NCI-H1436 (cell line): ENCODE measurements at regions not wholly inside any gene's neighbourhood (a gene's known extent, or its start where the extent isn't known, plus 50 kb on each side); places are given as distances from the start of the nearest gene placed in this dataset.

Experiments
- DNase-seq: peaks from one replicate; lab custom pipeline; 2025; lab: John Stamatoyannopoulos, UW

DNA sequence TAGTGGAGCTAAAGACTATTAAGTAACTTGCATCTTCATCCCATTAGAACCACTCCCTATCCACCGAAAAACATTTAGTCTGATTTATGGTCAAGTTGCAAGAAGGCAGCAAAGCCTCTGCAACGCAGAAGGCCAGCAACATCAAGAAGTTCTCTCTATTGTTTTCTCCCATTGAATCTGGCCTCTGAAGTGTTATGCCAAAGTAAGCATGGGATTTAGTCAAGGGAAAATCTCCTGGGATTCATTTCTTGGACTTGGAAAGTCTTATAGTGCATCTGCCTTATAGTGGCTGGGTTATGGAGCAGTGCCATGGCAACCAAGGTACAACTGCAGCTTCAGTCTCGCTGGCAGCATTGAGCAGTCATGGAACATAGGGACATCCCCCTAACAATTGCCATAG lies 87.7 kb upstream of the KRR1 start:
- DNase-seq: no peak

DNA sequence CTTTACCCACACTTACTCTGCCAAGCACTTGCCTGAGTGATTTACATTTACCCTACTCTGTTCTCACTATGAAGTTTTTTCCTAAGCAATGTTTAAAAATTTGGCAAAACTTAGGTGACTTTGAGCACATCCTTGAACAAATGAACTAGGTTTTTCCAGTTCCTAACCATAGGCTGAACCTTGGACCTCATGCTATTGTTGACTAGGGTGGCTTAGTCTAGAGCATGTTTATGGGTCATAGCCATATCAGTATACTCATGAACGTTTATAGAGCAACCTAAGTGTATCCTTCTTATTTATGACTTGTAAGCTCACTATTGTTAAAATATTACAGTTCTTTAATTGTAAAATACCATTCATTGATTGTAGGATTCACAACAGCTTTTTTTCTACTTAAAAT lies 85.0 kb upstream of the KRR1 start:
- DNase-seq: no peak

DNA sequence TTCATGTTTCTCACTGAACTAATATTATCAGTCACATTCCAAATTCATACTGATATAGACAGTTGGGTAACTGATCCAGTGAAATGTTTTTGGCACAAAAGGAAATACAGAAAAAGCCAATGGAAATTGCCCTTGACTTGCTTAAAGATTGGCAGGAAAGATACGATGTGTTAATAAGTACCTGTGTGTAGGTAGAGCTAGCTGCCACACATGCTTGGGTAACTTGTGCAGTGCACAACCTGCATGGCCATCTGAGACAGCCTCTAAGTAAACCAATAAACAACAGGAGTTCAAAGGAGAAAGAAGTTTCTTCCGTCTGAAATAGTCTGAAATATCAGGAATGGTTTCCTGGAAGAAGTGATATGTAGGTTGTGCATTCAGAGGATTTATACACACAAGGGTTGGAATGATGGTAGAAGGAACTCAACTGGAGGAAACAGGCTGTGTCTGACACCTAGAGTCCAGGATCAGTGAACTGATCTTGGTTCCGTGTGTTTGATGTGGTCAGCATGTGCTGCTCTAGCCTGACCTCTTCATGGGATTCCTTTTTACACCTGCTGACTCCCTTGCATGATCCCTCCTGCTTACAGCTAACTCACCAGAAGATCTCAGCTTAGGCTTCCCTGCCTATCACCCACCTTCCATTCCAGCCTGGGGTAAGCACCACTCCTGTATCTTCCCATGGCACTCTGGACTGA lies 81.4 kb upstream of the KRR1 start:
- DNase-seq: no peak

DNA sequence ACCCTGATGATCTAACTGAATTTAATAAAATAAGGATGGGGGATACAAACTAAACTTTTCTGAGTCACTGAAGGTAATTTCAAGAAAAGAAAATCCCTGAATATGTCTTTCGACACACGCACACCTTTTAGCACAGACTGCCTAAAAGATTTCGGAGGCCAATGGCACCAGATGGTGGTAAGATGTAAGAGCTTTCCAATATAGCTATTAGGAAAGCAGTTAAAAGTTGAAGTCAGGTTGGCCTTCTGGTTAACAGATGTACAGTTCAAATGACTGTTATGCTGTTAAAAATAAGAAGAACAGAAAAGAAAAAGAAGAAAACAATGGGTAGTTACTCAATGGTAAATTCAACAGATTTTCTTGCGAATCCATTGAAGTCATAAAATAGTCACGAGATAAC lies 80.7 kb upstream of the KRR1 start:
- no peak for DNase-seq

DNA sequence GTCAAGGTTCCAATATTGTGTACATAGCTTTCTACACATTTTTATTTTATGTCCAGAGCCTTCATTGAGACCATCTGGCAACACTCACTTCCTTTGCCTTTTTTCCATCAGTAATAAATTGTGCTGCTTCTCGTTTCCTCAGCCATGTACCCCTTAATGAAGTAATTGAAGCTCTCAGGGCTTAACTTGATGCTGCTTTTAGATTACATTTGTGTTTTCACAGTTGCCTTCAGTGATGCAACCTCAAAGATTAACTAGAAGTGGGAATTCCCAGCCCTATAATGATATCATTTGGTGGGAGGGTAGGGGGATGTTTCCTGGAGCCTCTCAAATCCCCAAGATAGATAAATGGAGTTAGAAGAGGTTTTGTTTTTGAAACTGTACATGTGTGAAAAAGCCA lies 80.2 kb upstream of the KRR1 start:
- no peak for DNase-seq

DNA sequence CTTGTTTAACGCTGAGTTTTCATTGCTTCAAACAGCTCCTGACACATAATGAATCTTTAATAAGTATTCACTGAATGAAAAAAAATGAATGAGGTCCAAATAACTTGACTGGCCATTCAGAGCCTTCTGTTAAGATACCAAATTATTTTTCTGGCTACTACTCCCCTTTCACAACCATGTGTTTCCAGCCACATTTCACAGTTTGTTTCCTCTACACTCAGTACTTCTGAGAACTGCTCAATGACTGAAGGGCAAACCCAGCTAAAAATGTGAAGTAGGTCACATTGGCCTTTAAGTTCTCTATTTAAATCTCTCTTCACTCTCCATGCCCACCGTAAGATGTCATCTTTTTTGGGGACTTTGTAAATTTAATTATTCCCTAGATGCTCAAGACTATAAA lies 78.4 kb upstream of the KRR1 start:
- no peak for DNase-seq

DNA sequence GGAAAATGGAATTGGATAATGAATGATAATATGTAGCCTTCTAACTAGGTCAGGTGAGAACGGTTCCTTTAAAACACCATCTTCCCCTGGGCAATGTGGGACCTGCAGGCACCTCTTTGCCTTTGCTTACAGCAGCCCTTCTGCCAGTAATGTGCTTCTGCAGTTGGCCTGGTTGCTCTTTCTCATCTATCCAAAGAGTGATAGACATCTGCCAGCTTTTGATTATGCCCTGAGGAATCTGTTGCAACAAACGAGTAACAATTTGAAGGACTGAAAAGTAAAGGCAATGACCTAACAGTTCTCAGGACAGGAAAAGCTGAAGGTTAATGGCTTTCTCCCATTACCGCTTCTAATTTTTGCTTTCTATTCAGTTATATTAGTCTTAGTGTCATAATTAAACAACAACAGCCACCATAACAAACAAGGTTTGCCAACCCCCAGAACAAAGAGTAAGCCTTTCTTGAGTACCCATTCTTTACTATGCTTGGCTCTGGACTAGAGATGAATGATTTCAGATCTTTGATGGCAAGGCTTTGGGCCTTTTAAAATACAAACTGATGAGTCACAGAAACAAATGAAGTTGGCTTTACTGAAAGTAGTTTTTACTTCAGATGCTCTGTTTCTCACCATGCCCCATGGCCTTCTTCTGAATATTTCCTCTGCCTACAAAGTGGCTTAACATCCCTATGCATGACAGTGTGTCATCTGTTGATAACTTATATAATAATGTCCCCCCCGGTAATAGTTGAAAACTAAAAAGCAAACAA lies 76.1 kb upstream of the KRR1 start:
- DNase-seq: no peak

DNA sequence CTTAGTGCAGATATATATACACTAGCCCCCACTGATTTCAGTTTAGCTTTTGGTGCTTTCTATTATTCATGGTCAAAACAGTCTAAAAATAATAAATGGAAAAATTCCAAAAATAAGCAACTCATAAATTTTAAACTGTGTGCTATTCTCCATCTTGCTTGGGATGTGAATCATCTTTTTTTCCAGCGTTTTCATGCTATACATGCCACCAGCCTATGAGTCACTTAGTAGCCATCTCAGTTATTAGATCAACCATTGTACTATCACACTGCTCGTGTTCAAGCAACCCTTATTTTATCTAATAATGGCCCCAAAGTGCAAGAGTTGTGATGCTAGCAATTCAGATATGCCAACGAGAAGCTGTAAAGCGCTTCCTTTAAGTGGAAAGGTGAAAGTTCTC lies 73.9 kb upstream of the KRR1 start:
- no peak for DNase-seq

DNA sequence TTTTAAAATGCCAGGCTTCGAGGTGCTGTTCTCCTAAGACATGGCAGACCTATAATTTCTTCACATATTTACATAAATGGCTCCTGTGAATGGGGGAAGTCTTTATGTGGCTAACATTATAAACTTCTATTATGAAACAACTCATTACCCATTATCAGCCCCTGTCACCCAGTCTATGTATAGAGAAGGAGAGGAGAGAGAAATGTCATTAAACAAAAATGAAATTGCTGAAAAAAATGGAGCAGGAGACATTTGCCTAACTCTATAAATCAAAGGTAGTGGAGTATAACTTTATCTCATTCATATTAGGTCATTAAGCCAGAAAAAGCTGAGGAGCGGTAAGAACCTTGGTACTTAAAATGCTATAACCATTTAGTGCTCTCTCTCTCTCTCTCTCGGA lies 71.9 kb upstream of the KRR1 start:
- no peak for DNase-seq

DNA sequence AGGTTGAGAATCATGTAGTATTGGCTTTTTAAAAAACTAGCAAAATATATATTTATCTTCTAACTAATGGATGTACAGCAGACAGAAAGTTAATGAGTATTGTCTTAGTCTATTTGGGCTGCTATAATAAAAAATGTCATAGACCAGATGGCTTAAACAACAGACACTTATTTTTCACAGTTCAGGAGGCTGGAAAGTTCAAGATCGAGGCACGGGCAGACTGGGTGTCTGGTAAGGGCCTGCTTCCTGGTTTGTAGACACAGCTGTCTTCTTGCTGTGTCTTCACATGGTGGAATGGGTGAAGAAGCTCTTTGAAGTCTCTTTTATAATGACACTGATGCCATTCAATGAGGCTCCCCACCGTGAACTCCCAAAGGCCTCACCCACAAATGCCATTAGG lies 70.1 kb upstream of the KRR1 start:
- no peak for DNase-seq

DNA sequence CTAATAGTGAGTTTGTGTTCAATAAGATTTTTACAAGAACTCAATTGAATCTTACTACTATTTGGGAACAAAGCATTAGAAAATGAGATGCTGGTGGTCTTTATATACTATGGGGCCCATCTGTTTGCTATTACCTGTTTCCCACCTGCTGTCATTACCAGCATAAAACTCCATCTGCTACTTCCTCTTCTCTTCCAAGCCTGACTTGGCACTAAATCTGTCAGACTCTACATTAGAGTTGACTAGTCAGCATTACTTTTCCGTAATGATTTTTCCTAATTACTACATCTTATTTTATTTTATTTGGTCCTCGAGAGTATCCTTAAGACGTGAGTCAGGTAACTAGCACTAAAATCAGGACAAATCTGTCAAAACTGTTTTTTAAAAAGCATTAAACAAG lies 68.1 kb upstream of the KRR1 start:
- no peak for DNase-seq

DNA sequence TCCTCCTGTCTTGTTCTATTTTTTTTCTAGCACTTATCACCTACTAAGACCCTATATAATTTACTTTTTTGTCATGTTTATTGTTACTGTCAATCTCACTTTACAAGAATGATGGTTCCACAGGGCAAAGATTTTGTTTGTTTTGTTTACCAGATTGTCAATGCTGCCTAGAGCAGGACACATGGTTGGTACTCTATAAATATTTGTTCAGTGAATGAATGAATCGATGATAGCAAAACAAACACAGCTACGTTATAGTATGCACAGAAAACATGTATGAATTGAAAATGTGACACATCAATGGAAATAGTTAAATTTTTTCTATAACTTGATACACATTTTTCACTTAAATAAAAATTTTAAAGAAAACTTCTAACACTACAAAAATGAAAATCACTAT lies 67.1 kb upstream of the KRR1 start:
- DNase-seq: no peak

DNA sequence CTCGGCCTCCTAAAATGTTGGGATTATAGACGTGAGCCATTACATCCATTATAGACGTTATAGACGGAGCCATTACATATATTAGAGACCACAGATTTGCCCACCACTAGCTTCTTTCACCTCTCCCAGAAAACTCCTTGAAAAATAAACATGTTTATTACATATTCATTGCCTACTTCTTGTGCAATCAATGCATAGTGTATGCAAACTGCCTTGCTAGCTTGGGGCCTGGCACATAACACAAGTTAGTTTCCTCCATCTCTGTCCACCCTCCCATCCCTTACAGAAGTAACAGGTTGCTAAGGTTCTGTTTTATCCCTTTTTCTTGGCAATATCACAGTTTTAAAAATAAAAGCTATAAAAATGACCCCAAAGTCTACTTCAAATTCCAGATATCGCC lies 66.4 kb upstream of the KRR1 start:
- no peak for DNase-seq

DNA sequence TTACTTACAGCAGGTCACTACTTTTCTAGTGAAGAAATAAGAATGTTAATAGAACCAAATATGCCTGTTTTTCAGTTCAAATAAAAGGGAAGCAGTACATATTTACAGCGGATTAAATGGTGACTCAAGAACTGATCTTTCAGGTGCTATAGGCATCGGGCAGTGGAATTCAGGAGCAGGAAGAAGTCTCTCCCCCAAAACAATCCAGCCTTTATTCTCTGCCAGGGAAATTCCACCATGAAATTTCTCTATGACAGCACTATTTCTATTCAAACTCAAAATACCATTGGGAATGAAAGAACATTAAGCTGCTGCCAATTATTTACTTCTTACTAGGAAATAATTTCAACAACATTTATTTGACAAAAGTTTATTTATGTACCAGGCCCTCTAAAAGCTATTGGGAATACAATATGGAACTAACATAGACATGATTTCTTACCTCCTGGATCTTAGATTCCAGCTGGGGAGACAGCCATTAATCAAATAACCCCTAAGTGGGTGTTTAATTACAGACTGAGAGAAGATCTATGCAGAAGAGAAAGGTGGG lies 60.3 kb upstream of the KRR1 start:
- no peak for DNase-seq

DNA sequence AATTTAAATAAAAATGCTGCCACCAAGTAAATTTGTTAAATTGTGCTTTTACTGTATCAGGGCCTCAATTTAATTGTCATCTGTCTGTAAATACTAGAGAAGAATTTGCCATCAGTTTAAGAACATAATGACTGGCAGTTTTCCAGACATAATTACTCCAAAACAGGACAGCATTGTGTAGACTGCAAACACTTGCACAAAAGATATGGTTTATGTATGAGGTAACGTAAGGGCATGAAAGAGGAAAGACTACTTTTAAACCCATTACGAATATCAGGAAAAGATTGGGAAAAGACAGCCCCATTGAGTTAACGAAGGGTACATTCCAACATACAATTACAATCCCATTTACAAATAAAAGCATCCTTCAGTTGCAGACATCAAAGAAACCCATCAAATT lies 59.8 kb upstream of the KRR1 start:
- DNase-seq: peak; percentile 62

DNA sequence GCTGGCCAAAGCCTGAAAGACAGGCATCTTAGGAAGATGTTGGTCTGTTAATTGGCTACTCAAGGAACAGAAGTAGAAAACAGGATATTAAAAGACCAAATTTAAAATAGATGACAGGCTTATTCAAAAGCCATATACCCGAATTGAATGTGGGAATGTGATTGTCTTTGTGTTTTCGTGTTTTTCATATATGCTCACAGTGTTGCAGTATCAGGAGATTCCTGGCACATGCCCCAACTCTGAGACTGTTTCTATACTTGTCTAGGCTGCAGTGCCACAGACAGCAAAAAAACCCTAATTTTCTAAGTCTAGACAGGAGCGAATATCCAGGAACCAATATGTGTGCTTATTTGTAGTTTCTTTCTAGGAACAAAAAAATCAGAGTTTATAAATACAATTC lies 57.4 kb upstream of the KRR1 start:
- DNase-seq: no peak

DNA sequence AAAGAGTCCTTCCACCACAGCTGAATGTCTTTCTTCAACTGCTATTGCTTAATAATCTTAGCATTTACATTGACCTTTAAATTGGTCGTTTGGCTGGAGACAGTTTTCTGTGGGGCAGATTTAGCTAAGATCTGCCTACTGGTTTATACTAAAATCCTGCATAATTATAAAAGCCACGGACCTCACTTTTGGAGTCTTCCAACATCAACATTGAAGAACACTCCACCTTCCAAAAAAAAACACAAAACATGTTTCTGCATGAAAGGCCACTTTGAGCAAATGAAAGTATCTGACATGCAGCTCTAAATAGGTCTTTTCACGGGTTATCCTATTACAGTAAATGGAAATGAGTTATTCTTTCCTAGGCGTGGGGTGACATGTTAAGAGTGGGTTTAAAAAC lies 57.0 kb upstream of the KRR1 start:
- no peak for DNase-seq

DNA sequence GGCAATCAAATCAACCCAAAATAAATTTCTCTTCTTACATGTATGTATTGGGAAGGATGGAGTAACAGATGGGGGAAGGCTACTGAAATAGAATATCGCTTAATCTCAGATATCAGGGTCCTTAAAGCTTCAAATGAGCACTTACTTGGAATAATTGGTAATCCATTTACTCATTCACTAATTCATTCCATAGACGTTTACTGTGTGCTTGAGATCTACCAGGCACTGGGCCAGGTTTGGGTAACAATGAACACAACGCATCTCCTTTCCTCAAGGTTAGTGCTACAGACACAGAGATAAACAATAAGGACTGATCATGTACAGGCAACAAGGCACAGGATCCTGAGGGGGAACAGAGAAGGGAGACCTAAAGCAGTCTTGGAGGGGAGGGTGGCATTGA lies 54.4 kb upstream of the KRR1 start:
- no peak for DNase-seq

DNA sequence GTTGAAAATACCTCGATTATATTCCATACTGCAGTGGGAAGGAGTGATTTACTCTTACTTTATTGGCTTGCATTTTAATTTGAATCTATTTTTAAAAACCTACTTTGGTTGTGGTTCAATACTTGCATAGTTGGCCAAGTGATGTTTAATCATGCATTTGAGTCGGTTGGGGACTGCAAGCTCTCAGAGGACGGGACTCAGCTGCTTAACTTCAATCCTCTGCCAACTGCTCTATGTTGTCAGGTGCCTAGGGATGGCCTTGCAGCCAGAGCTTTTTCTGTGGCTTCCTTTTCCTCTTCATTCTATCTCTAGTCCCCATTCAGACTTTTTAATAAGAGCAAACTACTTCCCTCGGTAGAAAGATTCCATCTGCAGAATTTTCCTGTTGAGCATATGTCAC lies 53.4 kb upstream of the KRR1 start:
- DNase-seq: no peak

DNA sequence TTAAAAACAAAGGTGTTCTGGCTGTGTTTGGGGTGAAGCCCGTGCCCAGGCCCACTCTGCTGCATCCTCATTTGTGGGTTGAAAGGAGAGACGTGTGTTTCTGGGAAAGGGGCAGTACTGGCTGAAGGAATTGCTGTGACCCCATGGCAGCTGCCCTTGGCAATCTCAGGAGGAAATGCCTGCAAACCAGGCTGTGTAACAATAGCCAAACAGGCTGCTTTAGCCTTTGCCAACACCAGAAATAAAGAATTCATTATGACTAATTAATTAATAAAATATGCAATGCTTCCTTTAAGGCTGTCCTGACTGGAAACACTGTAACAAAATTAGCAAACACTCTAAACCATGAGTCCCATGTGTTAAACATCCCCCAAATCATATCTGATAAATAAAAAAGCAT lies 53.0 kb upstream of the KRR1 start:
- no peak for DNase-seq

DNA sequence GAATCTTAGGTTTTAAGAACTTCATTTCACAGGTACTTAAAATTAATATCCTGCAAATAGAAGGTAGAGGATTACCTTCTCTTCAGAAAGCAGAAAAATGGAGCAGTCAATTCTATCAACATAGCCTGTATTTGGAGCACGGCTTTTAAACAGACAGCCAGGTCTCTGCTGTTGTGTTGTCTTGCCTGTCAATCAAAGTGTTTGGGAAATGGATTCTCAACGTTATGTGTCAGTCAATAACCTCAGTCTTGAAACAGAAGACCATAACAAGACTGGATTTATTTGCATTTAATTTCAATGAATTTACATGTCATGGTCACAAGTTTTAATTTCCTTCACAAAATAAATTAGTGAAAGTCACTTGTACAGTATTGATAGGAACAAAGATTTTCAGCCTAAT lies 51.9 kb upstream of the KRR1 start:
- DNase-seq: no peak

DNA sequence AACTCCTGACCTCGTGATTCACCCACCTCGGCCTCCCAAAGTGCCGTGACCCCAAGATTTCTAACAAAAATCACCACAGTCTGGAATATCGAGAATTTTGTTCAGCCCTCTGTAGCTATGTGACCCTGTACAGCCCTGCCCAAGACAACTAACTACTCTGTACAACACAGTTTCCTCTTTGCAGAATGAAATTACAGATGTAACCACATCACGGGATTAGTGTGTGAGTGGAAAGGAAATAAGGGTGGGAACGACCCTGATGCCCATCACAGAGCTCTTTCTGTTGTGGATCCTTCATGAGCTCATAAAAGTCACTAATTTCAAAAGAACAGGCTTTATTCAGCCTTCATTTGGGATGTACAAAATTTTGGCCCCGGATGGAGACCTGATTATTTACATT lies 50.5 kb upstream of the KRR1 start:
- DNase-seq: no peak
